ENCODE measurements at regions not wholly inside any gene's neighbourhood (a gene's known extent, or its start where the extent isn't known, plus 50 kb on each side); places are given as distances from the start of the nearest gene placed in this dataset.

- WGBS, 2 donors (ENCODE audit: low coverage in 1 of 2), result 33% methylated on average over 1 of the region's 12 CpGs; no CpG with 5 or more reads in 1 of the 2 donors
- H3K27me3 ChIP-seq, result peaks cover 1% of the 10 kb centered on the region
Observed at GRCh38 chr20:39190666-39191570, 228.8 kb downstream of the DHX35 start.

DNA sequence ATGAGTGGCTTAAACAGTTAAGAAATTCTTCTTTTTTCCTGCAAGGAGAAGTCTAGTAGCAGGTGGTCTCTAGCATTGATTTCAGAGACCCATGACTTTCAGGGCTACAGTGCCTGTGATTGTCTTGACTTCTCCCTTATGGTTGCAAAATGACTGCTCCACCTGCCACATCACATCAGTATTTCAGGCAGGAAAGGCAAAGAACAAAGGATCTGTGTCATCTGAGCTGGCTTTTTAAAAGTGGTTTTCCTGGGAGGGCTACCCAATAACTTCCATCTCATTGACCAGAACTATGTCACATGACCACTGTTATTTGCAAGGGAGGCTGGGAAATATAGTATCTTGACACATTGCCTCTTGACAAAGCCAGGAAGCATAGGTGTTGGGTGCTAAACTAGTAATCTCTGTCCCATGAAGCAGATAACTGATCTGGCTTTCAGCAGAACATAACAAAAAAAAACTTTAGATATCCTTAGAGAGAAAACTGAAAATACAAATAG, 226.2 kb downstream of the DHX35 start:
- Histone ChIP-seq H3K4me1 (no peaks in the 10 kb centered on the region), H3K9me3 (peaks cover 0 to 25% (median 0%) of the 10 kb centered on the region in 3 donors), H3K27ac (no peak overlapping the region), H3K27me3 (no peaks in the 10 kb centered on the region), H3K4me3 (no peak overlapping the region), H3K36me3 (no peaks in the 10 kb centered on the region)
- no peak for TF ChIP-seq EP300 (IDR thresholded peaks at IDR 0.05)
- TF ChIP-seq POLR2A (IDR thresholded peaks at IDR 0.05), result no peak
- TF ChIP-seq CTCF (IDR thresholded peaks at IDR 0.05), result no peak
- no peak for TF ChIP-seq POLR2AphosphoS5 (IDR thresholded peaks at IDR 0.05)
- no peak for ATAC-seq

More at GRCh38 chr20:39190666-39191570, 228.8 kb downstream of the DHX35 start:
- ATAC-seq, result no peak
- no peak for TF ChIP-seq EP300 (IDR thresholded peaks at IDR 0.05)
- H3K9me3 ChIP-seq, result peaks cover 0 to 6% (median 0%) of the 10 kb centered on the region in 3 donors
- H3K4me3 ChIP-seq, result no peak overlapping the region
- H3K27ac ChIP-seq, result no peak overlapping the region
- no peaks in the 10 kb centered on the region for H3K4me1 ChIP-seq
- H3K36me3 ChIP-seq, result no peaks in the 10 kb centered on the region

GRCh38 chr20:39181490-39181889, 219.3 kb downstream of the DHX35 start:
- no peak overlapping the region for H3K4me3 ChIP-seq
- H3K27me3 ChIP-seq, result no peaks in the 10 kb centered on the region
- peaks cover 0 to 25% (median 0%) of the 10 kb centered on the region in 3 donors for H3K9me3 ChIP-seq
- no peaks in the 10 kb centered on the region for H3K4me1 ChIP-seq
- ATAC-seq, result no peak
- H3K27ac ChIP-seq, result no peak overlapping the region
- no peaks in the 10 kb centered on the region for H3K36me3 ChIP-seq
- WGBS, 2 donors (ENCODE audit: low coverage in 1 of 2), result 49 to 60% methylated on average over 2 of the region's 2 CpGs
- no peak for TF ChIP-seq CTCF (IDR thresholded peaks at IDR 0.05)
- TF ChIP-seq POLR2A (IDR thresholded peaks at IDR 0.05), result no peak
- no peak for TF ChIP-seq POLR2AphosphoS5 (IDR thresholded peaks at IDR 0.05)
- no peak for TF ChIP-seq EP300 (IDR thresholded peaks at IDR 0.05)

DNA sequence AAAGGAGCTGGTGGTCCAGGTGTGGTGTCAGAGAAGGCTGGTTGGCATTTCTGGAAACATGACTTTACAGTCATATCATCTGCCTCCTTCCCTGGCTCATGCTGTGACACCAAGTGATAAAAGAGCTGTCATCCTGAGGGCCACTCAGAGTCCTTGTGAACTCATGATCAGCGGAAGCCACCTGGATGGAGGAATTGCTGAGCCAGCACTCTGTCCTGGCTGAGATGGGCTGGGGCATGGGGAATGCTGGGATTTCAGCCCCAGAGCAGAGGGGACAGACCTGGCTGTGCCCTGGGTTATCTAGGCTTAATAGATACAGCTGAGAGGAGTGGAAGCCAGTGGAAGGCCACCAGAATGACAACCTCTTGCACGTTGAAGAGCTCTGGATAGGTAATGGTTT, 214.3 kb downstream of the DHX35 start:
- H3K4me3 ChIP-seq, result no peak overlapping the region
- H3K4me1 ChIP-seq, result no peaks in the 10 kb centered on the region
- no peak overlapping the region for H3K27ac ChIP-seq
- WGBS, 2 donors (ENCODE audit: low coverage in 1 of 2), result 86 to 88% methylated on average over 1 of the region's 2 CpGs
- H3K27me3 ChIP-seq, result peaks cover 7% of the 10 kb centered on the region
- H3K9me3 ChIP-seq, result no peaks in the 10 kb centered on the region
- TF ChIP-seq CTCF (IDR thresholded peaks at IDR 0.05) (no peak), EP300 (IDR thresholded peaks at IDR 0.05) (no peak), POLR2A (IDR thresholded peaks at IDR 0.05) (no peak), POLR2AphosphoS5 (IDR thresholded peaks at IDR 0.05) (no peak)
- no peaks in the 10 kb centered on the region for H3K36me3 ChIP-seq
- no peak for ATAC-seq

DNA sequence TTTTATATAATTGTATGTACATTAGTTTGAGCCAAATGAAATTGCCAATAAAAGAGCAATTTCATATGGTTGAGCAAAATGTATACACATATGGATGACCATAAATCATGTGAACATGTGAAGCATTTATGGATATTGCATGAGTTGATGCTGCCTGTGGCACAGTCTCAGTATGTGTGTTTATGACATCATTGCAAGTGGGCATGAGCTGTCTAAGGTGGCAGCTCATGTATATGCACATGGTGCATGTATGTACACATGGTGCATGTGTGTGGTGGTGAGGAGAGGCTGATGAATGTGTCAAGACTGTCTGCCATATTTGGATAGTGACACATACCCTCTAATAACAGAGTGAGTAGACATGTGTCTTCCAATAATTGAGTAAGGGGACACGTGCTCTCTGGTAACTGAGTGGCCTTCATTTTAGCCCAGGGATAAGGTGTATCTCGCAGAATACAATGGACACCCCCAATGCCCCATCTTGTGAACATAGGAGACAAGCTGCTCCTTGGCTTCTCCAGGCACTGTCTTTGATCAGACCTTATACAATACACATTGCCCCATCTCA, 208.8 kb downstream of the DHX35 start:
- no peak overlapping the region for H3K27ac ChIP-seq
- no peaks in the 10 kb centered on the region for H3K4me1 ChIP-seq
- no peak overlapping the region for H3K4me3 ChIP-seq
- H3K36me3 ChIP-seq, result no peaks in the 10 kb centered on the region
- WGBS, 2 donors (ENCODE audit: low coverage in 1 of 2), result 67 to 68% methylated on average over 1 to 2 of the region's 2 CpGs
- ATAC-seq, result no peak
- peaks cover 9% of the 10 kb centered on the region for H3K27me3 ChIP-seq
- H3K9me3 ChIP-seq, result no peaks in the 10 kb centered on the region
- TF ChIP-seq EP300 (IDR thresholded peaks at IDR 0.05), result no peak
- TF ChIP-seq POLR2A (IDR thresholded peaks at IDR 0.05), result no peak
- no peak for TF ChIP-seq POLR2AphosphoS5 (IDR thresholded peaks at IDR 0.05)
- no peak for TF ChIP-seq CTCF (IDR thresholded peaks at IDR 0.05)
